ENCODE measurements at regions not wholly inside any gene's neighbourhood (a gene's known extent, or its start where the extent isn't known, plus 50 kb on each side); places are given as distances from the start of the nearest gene placed in this dataset.

DNA sequence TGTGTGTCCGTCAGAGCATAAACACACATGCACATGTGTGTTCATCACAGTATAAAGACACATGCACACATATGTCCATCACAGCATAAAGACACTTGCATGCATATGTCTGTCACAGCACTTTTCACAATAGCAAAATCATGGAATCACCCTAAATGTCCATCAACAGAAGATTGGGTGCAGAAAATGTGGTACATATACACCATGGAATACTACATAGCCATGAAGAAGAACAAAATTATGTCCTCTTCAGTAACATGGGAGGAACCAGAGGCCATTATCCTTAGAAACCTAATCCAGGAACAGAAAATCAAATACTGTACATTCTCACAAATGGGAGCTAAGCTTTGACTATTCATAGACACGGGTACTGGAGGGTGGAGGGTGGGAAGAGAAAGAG, 732.2 kb downstream of the GALR1 start:
- no peak overlapping the region for H3K4me3 ChIP-seq (ENCODE audit: low read length in 2 of 2)
- no peaks in the 10 kb centered on the region for H3K4me1 ChIP-seq (ENCODE audit: control insufficient read depth, insufficient read depth, low read length)
- no peak overlapping the region for H3K27ac ChIP-seq (ENCODE audit: low read length)
- no peak overlapping the region for H3K9ac ChIP-seq (ENCODE audit: low read length in 2 of 2)
- no peaks in the 10 kb centered on the region for H3K9me3 ChIP-seq (ENCODE audit: control insufficient read depth in 2 of 2, low read length in 2 of 2)
- H3K36me3 ChIP-seq (ENCODE audit: control insufficient read depth in 2 of 2, insufficient read depth in 2 of 2, low read length in 2 of 2) = no peaks in the 10 kb centered on the region
- no peaks in the 10 kb centered on the region for H3K27me3 ChIP-seq (ENCODE audit: control insufficient read depth in 1 of 2, insufficient read depth in 2 of 2, low read length in 2 of 2)

DNA sequence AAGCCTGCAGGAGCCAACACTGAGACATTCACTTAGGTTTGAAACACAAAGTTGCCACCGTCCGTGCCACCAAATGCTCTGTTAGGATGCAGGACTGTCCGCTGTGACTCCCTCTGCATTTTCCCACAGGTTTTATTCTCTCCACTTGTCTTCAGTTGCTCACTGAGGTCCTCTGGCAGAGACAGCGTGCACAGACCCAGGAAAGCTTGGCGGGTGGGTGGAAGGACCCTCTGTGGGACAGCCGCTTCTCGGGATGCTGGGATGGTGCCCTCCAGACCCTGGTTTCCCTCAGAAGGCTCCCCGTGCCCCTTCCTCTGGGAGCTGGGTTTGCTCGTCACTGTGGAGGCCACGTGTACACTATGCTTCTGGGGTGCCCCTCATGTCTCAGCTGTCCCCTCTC, 733.6 kb downstream of the GALR1 start:
- no peaks in the 10 kb centered on the region for H3K36me3 ChIP-seq (ENCODE audit: control insufficient read depth in 2 of 2, insufficient read depth in 2 of 2, low read length in 2 of 2)

DNA sequence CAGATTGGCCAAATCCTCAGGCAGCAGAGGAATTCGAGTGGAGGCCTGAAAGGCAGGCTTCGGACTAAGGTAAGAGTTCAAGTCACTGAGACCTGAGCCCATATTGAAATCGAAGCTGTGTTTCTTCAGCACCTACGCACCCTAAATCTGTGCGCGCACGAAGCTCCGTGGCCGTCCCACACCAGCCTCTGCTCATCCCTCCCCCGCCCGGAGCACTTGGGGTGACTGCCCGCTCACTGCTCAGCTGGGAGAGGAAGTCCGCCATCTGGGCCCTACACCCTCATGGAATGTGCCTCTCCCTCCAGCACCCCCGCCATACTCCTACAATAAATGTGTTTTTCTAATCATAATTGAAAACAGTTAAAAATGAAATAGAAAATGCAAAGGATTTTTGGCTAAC, 734.5 kb downstream of the GALR1 start:
- Histone ChIP-seq H3K9me3 (ENCODE audit: control insufficient read depth in 2 of 2, low read length in 2 of 2) (no peaks in the 10 kb centered on the region), H3K4me3 (ENCODE audit: low read length in 2 of 2) (no peak overlapping the region), H3K36me3 (ENCODE audit: control insufficient read depth in 2 of 2, insufficient read depth in 2 of 2, low read length in 2 of 2) (no peaks in the 10 kb centered on the region), H3K27me3 (ENCODE audit: control insufficient read depth in 1 of 2, insufficient read depth in 2 of 2, low read length in 2 of 2) (no peaks in the 10 kb centered on the region), H3K4me1 (ENCODE audit: control insufficient read depth, insufficient read depth, low read length) (no peaks in the 10 kb centered on the region), H3K9ac (ENCODE audit: low read length in 2 of 2) (no peak overlapping the region), H3K27ac (ENCODE audit: low read length) (no peak overlapping the region)

More for the DNA sequence above, 733.6 kb downstream of the GALR1 start:
- Histone ChIP-seq H3K9ac (ENCODE audit: low read length in 2 of 2) (no peak overlapping the region), H3K9me3 (ENCODE audit: control insufficient read depth in 2 of 2, low read length in 2 of 2) (no peaks in the 10 kb centered on the region), H3K27ac (ENCODE audit: low read length) (no peak overlapping the region), H3K27me3 (ENCODE audit: control insufficient read depth in 1 of 2, insufficient read depth in 2 of 2, low read length in 2 of 2) (no peaks in the 10 kb centered on the region), H3K4me1 (ENCODE audit: control insufficient read depth, insufficient read depth, low read length) (no peaks in the 10 kb centered on the region), H3K4me3 (ENCODE audit: low read length in 2 of 2) (no peak overlapping the region)

DNA sequence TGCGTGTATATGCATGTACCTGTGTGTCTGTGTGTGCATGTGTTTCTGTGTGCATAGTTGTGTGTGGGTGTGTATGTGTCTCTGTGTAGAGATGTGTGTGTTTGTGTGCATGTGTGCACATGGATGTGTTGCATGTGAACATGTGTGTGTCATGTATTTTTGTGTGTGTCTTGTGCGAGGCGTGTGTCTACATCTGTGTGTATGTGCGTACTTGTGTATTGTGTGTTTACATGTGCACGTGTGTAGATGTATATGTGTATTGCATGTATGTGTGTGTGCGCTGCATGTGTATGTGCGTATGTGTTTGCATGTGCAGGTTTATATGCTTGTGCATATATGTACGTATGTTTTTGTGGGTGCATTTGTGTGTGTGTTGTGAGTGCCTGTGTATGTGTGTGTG, 735.2 kb downstream of the GALR1 start:
- H3K9ac ChIP-seq (ENCODE audit: low read length in 2 of 2) = no peak overlapping the region
- no peak overlapping the region for H3K4me3 ChIP-seq (ENCODE audit: low read length in 2 of 2)
- no peaks in the 10 kb centered on the region for H3K4me1 ChIP-seq (ENCODE audit: control insufficient read depth, insufficient read depth, low read length)
- H3K27ac ChIP-seq (ENCODE audit: low read length) = no peak overlapping the region
- no peaks in the 10 kb centered on the region for H3K9me3 ChIP-seq (ENCODE audit: control insufficient read depth in 2 of 2, low read length in 2 of 2)
- no peaks in the 10 kb centered on the region for H3K27me3 ChIP-seq (ENCODE audit: control insufficient read depth in 1 of 2, insufficient read depth in 2 of 2, low read length in 2 of 2)
- no peaks in the 10 kb centered on the region for H3K36me3 ChIP-seq (ENCODE audit: control insufficient read depth in 2 of 2, insufficient read depth in 2 of 2, low read length in 2 of 2)

DNA sequence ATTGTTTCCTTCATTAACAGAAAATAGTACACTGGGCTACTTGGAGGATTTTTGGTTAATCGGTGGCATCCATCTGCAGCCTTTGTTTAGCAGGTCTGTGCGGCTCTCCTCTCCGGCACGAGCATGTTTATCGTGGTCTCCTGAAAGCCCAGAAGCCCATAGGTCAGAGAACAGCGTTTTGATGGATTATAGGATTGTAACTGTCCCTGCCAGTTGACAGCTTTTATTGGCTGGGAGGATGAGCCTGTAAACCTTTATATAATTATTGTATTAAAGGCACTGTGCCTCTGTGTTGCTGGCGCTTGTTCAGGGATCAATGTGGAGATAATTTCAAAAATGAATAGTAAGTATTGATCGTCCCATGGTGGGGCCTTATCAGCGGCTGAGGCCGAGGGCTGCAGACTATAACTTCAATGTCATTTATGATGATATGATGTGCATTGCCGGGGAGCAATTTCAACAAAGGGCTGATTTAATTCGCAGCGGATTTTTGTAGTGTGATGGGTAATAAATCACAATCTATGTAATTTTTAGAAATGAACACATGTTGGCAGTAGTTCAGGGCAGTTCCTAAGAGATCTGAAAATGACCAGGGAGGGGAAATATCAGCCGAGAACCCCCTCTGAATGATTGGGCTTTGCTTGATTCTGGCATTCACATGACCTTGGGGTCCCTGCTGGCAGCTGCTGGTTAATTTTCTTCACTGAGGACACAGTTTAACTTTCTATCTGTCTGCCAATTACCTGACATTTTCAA, 736.1 kb downstream of the GALR1 start:
- H3K9ac ChIP-seq (ENCODE audit: low read length in 2 of 2) = no peak overlapping the region
- H3K4me1 ChIP-seq (ENCODE audit: control insufficient read depth, insufficient read depth, low read length) = no peaks in the 10 kb centered on the region
- H3K27ac ChIP-seq (ENCODE audit: low read length) = no peak overlapping the region

DNA sequence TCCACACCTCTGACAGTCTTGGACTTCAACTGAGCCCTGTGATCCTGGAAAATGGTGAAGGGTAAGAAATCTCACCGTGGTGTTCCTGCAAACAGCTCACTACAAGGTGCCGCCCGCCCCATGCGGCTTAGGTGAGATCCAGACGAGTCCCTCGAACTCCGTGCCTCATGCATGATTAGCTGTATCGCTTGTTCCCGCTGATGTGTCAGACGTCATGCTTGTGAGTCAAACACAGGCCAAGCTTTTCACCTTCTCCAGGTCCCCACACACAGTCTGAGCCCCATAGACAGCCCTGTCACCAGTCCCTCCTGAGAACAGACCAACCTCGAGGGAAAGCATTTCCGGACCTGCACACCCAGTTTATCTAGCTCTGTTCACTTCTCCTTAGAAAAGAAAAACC, 740.5 kb downstream of the GALR1 start:
- no peaks in the 10 kb centered on the region for H3K9me3 ChIP-seq (ENCODE audit: control insufficient read depth in 2 of 2, low read length in 2 of 2)
- no peaks in the 10 kb centered on the region for H3K27me3 ChIP-seq (ENCODE audit: control insufficient read depth in 1 of 2, insufficient read depth in 2 of 2, low read length in 2 of 2)
- no peaks in the 10 kb centered on the region for H3K36me3 ChIP-seq (ENCODE audit: control insufficient read depth in 2 of 2, insufficient read depth in 2 of 2, low read length in 2 of 2)
- no peaks in the 10 kb centered on the region for H3K4me1 ChIP-seq (ENCODE audit: control insufficient read depth, insufficient read depth, low read length)
- H3K27ac ChIP-seq (ENCODE audit: low read length) = no peak overlapping the region
- H3K9ac ChIP-seq (ENCODE audit: low read length in 2 of 2) = no peak overlapping the region
- no peak overlapping the region for H3K4me3 ChIP-seq (ENCODE audit: low read length in 2 of 2)

More for the DNA sequence above, 736.1 kb downstream of the GALR1 start:
- H3K36me3 ChIP-seq (ENCODE audit: control insufficient read depth in 2 of 2, insufficient read depth in 2 of 2, low read length in 2 of 2) = no peaks in the 10 kb centered on the region
- no peak overlapping the region for H3K4me3 ChIP-seq (ENCODE audit: low read length in 2 of 2)
- H3K27me3 ChIP-seq (ENCODE audit: control insufficient read depth in 1 of 2, insufficient read depth in 2 of 2, low read length in 2 of 2) = no peaks in the 10 kb centered on the region
- H3K9me3 ChIP-seq (ENCODE audit: control insufficient read depth in 2 of 2, low read length in 2 of 2) = no peaks in the 10 kb centered on the region

DNA sequence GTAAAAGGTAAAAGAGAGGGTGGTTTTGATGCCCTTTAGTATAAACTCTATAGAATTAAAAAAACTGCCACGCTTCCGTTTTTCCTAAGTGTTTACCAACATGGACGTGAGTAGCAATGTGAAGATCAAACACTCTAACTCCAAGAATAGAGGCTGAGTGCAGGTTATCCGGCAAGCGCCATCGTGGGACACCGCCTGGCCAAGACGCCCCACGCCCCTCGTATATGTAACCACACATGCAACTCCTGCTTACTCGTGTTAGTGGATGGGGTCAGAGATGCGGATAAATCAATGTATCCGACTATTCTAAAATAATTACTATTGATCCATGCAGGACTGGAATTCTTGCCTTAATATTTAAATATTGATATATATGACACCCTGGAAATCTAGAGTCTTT, 741.3 kb downstream of the GALR1 start:
- Histone ChIP-seq H3K9me3 (ENCODE audit: control insufficient read depth in 2 of 2, low read length in 2 of 2) (no peaks in the 10 kb centered on the region), H3K4me3 (ENCODE audit: low read length in 2 of 2) (no peak overlapping the region), H3K9ac (ENCODE audit: low read length in 2 of 2) (no peak overlapping the region), H3K4me1 (ENCODE audit: control insufficient read depth, insufficient read depth, low read length) (no peaks in the 10 kb centered on the region), H3K27me3 (ENCODE audit: control insufficient read depth in 1 of 2, insufficient read depth in 2 of 2, low read length in 2 of 2) (no peaks in the 10 kb centered on the region), H3K36me3 (ENCODE audit: control insufficient read depth in 2 of 2, insufficient read depth in 2 of 2, low read length in 2 of 2) (no peaks in the 10 kb centered on the region), H3K27ac (ENCODE audit: low read length) (no peak overlapping the region)

DNA sequence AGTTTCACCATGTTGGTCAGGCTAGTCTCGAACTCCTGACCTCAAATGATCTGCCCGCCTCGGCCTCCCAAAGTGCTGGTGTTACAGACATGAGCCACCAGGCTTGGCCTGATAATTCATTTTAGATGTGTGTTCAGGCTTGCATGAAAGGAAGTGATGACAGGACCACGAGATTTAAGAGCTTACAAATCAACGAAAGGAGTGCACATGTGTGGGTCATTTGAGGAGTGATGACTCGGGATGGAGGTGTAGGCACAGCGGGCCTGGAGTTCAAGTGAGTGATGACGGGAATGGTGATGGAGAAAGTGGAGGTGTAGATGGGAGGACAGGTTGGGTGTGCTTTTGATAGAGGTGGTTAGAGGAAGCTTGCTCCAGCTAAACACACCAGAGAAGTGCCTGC, 742.4 kb downstream of the GALR1 start:
- no peak overlapping the region for H3K9ac ChIP-seq (ENCODE audit: low read length in 2 of 2)
- H3K27ac ChIP-seq (ENCODE audit: low read length) = no peak overlapping the region
- H3K36me3 ChIP-seq (ENCODE audit: control insufficient read depth in 2 of 2, insufficient read depth in 2 of 2, low read length in 2 of 2) = no peaks in the 10 kb centered on the region
- H3K4me1 ChIP-seq (ENCODE audit: control insufficient read depth, insufficient read depth, low read length) = no peaks in the 10 kb centered on the region
- no peaks in the 10 kb centered on the region for H3K27me3 ChIP-seq (ENCODE audit: control insufficient read depth in 1 of 2, insufficient read depth in 2 of 2, low read length in 2 of 2)
- H3K4me3 ChIP-seq (ENCODE audit: low read length in 2 of 2) = no peak overlapping the region
- H3K9me3 ChIP-seq (ENCODE audit: control insufficient read depth in 2 of 2, low read length in 2 of 2) = no peaks in the 10 kb centered on the region

DNA sequence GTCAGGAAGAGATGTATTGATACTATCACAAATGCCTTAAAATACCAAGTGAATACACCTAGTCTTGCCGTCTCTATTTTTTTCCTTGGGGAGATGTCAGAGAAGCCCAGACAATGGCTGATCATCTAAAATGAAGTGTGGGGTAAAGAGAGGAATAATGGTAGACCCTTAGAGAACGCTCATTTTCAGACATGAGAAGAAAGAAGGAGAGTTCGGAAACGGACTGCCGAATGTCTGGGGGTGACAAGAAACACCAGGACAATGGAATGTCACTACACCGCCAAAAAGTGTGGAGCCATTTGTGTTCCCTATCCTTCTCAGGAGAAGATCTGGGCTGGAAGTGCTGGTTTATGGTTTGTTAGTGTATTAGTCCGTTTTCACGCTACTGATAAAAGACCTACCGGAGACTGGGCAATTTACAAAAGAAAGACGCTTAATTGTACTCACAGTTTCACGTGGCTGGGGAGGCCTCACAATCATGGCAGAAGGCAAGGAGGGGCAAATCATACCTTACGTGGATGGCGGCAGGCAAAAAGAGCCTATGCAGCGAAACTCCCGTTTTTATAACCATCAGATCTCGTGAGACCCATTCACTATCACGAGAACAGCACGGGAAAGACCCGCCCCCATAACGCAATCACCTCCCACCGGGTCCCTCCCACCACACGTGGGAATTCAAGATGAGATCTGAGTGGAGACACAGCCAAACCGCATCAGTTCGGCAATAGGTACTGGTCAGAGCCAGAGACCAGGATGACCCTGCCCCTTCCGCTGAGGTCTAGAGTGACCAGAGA, 743.7 kb downstream of the GALR1 start:
- H3K27me3 ChIP-seq (ENCODE audit: control insufficient read depth in 1 of 2, insufficient read depth in 2 of 2, low read length in 2 of 2) = no peaks in the 10 kb centered on the region
- no peaks in the 10 kb centered on the region for H3K9me3 ChIP-seq (ENCODE audit: control insufficient read depth in 2 of 2, low read length in 2 of 2)
- no peak overlapping the region for H3K9ac ChIP-seq (ENCODE audit: low read length in 2 of 2)
- no peak overlapping the region for H3K4me3 ChIP-seq (ENCODE audit: low read length in 2 of 2)
- H3K4me1 ChIP-seq (ENCODE audit: control insufficient read depth, insufficient read depth, low read length) = no peaks in the 10 kb centered on the region
- no peak overlapping the region for H3K27ac ChIP-seq (ENCODE audit: low read length)
- H3K36me3 ChIP-seq (ENCODE audit: control insufficient read depth in 2 of 2, insufficient read depth in 2 of 2, low read length in 2 of 2) = no peaks in the 10 kb centered on the region

DNA sequence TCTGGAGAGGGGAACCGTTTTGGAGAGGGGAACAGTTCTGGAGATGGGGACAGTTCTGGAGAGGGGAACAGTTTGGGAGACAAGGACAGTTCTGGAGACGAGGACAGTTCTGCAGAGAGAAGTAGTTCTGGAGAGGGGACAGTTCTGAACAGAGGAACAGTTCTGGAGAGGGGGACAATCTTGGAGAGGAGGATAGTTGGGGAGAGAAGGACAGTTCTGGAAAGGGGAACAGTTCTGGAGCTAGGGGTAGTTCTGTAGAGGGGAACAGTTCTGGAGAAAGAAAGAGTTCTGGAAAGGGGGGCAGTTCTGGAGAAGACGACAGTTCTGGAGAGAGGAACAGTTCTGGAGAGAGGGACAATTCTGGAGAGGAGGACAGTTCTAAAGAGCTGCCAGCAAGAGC, 745.9 kb downstream of the GALR1 start:
- Histone ChIP-seq H3K27me3 (ENCODE audit: control insufficient read depth in 1 of 2, insufficient read depth in 2 of 2, low read length in 2 of 2) (no peaks in the 10 kb centered on the region), H3K9ac (ENCODE audit: low read length in 2 of 2) (no peak overlapping the region), H3K27ac (ENCODE audit: low read length) (no peak overlapping the region), H3K9me3 (ENCODE audit: control insufficient read depth in 2 of 2, low read length in 2 of 2) (peaks cover 2 to 5% of the 10 kb centered on the region in 2 donors), H3K36me3 (ENCODE audit: control insufficient read depth in 2 of 2, insufficient read depth in 2 of 2, low read length in 2 of 2) (no peaks in the 10 kb centered on the region), H3K4me3 (ENCODE audit: low read length in 2 of 2) (no peak overlapping the region), H3K4me1 (ENCODE audit: control insufficient read depth, insufficient read depth, low read length) (no peaks in the 10 kb centered on the region)

DNA sequence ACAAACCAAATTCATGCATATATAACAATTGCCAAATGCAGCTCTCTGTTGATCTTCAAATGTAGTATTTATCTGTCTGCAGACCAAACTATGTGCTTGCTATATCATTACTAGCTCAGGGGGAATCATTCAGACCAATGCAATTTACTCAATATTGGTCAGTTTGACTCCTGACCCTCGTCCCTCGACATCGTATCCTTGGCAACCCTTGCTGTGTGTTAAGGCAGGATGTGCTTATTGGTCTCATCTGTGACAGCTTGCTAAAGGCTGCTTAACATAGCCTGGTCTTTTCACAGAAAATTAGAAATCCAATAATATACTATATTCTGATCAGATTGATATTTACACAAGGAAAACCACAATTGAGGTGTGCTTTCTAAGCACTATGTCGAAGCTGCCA, 747.1 kb downstream of the GALR1 start:
- no peaks in the 10 kb centered on the region for H3K4me1 ChIP-seq (ENCODE audit: control insufficient read depth, insufficient read depth, low read length)
- H3K27me3 ChIP-seq (ENCODE audit: control insufficient read depth in 1 of 2, insufficient read depth in 2 of 2, low read length in 2 of 2) = no peaks in the 10 kb centered on the region
- no peak overlapping the region for H3K27ac ChIP-seq (ENCODE audit: low read length)
- H3K4me3 ChIP-seq (ENCODE audit: low read length in 2 of 2) = no peak overlapping the region
- no peaks in the 10 kb centered on the region for H3K36me3 ChIP-seq (ENCODE audit: control insufficient read depth in 2 of 2, insufficient read depth in 2 of 2, low read length in 2 of 2)
- peaks cover 2 to 14% of the 10 kb centered on the region in 2 donors for H3K9me3 ChIP-seq (ENCODE audit: control insufficient read depth in 2 of 2, low read length in 2 of 2)
- no peak overlapping the region for H3K9ac ChIP-seq (ENCODE audit: low read length in 2 of 2)

Measured in stomach smooth muscle (tissue), 2 donors.